OCI-LY1 (cell line): ENCODE measurements at regions not wholly inside any gene's neighbourhood (a gene's known extent, or its start where the extent isn't known, plus 50 kb on each side); places are given as distances from the start of the nearest gene placed in this dataset.

Source experiments
- EZH2 ChIP-seq: fragments of 200-600 bp; sonication (generic), shearing (Covaris generic); IDR thresholded peaks from 2 replicates; pipeline ENCODE4 v1.8.0; 2017; ENCODE audit warnings: borderline replicate concordance, mixed run types, mild to moderate bottlenecking, antibody characterized with exemption, low read length, moderate library complexity, mixed read lengths
- TF ChIP-seq, protein P1 (sequence below): fragments of 200-600 bp; sonication (generic), shearing (Covaris generic); IDR thresholded peaks from 2 replicates; pipeline ENCODE4 v1.5.1; 2017; ENCODE audit warnings: mild to moderate bottlenecking, antibody characterized with exemption, low read length, moderate library complexity, mixed read lengths

DNA sequence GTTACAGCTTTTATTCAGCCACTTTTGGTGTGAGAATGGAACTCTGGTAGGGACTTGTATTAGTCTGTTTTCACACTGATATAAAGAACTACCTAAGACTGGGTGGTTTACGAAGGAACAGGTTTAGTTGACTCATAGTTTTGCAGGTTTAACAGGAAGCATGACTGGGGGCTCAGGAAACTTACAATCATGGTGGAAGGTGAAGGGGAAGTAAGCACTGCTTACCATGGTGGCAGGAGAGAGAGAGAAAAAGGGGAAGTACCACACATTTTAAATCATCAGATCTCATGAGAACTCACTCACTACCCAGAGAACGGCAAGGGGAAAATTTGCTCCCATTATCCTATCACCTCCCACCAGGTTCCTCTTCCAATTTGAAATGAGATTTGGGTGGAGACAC is 942.2 kb downstream of the PCDH17 start:
- TF ChIP-seq, protein P1, sequence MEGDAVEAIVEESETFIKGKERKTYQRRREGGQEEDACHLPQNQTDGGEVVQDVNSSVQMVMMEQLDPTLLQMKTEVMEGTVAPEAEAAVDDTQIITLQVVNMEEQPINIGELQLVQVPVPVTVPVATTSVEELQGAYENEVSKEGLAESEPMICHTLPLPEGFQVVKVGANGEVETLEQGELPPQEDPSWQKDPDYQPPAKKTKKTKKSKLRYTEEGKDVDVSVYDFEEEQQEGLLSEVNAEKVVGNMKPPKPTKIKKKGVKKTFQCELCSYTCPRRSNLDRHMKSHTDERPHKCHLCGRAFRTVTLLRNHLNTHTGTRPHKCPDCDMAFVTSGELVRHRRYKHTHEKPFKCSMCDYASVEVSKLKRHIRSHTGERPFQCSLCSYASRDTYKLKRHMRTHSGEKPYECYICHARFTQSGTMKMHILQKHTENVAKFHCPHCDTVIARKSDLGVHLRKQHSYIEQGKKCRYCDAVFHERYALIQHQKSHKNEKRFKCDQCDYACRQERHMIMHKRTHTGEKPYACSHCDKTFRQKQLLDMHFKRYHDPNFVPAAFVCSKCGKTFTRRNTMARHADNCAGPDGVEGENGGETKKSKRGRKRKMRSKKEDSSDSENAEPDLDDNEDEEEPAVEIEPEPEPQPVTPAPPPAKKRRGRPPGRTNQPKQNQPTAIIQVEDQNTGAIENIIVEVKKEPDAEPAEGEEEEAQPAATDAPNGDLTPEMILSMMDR: no peak
- no peak for TF ChIP-seq EZH2
